CD8-positive, alpha-beta memory T cell (primary cell): ENCODE measurements at regions not wholly inside any gene's neighbourhood (a gene's known extent, or its start where the extent isn't known, plus 50 kb on each side); places are given as distances from the start of the nearest gene placed in this dataset.

Source experiments
- CTCF ChIA-PET: fragments of 350-600 bp; sonication (Branson Sonifier 250); formaldehyde crosslinking; loops from one replicate; lab custom pipeline; 2021; ENCODE audit warnings: antibody characterized with exemption; lab: Charles Lee
- POLR2A ChIA-PET: fragments of 350-600 bp; sonication (Branson Sonifier 250); formaldehyde crosslinking; loops from one replicate; lab custom pipeline; 2021; ENCODE audit warnings: antibody characterized with exemption; lab: Charles Lee
- DNase-seq, 5 donors: peaks; one replicate each; pipeline versions ENCODE4 v3.0.0 to v3.0.0-alpha.2; 2020 to 2022; ENCODE audit warnings: mixed read lengths in 1 of 5
- H3K27ac ChIP-seq: one replicate; pipeline ENCODE4 v1.7.0; 2013; ENCODE audit warnings: low read depth, mild to moderate bottlenecking, low read length, moderate library complexity
- H3K27me3 ChIP-seq: 2 replicates; pipeline ENCODE4 v1.7.0; 2013; ENCODE audit warnings: low read length, mild to moderate bottlenecking; ENCODE audit not compliant: insufficient read depth, poor library complexity, severe bottlenecking
- H3K36me3 ChIP-seq: 2 replicates; pipeline ENCODE4 v1.7.0; 2013; ENCODE audit warnings: mild to moderate bottlenecking, low read length, moderate library complexity; ENCODE audit not compliant: insufficient read depth
- H3K4me1 ChIP-seq: 2 replicates; pipeline ENCODE4 v1.7.0; 2013; ENCODE audit warnings: mild to moderate bottlenecking, low read length, moderate library complexity; ENCODE audit not compliant: insufficient read depth
- H3K4me3 ChIP-seq: 2 replicates; pipeline ENCODE4 v1.7.0; 2013; ENCODE audit warnings: mild to moderate bottlenecking, low read length
- H3K9me3 ChIP-seq: 2 replicates; pipeline ENCODE4 v1.7.0; 2013; ENCODE audit warnings: mild to moderate bottlenecking, low read length
- H3K27ac Mint-ChIP-seq, 8 donors: one replicate each; pipeline ENCODE4 v1.8.0; 2020 to 2021; ENCODE audit warnings: mixed read lengths in 8 of 8, mild to moderate bottlenecking in 6 of 8, inconsistent platforms in 3 of 8, moderate library complexity in 3 of 8
- H3K27me3 Mint-ChIP-seq, 2 donors: one replicate each; pipeline ENCODE4 v1.8.0; 2020 to 2021; ENCODE audit warnings: mixed read lengths in 2 of 2, mild to moderate bottlenecking in 1 of 2, moderate library complexity in 1 of 2
- H3K36me3 Mint-ChIP-seq, 3 donors: one replicate each; pipeline ENCODE4 v1.8.0; 2020 to 2021; ENCODE audit warnings: mixed read lengths in 3 of 3, inconsistent platforms in 1 of 3, mild to moderate bottlenecking in 1 of 3
- H3K4me1 Mint-ChIP-seq, 3 donors: one replicate each; pipeline ENCODE4 v1.8.0; 2020 to 2021; ENCODE audit warnings: mixed read lengths in 3 of 3, inconsistent platforms in 1 of 3, mild to moderate bottlenecking in 1 of 3
- H3K4me3 Mint-ChIP-seq, 7 donors: one replicate each; pipeline ENCODE4 v1.8.0; 2020 to 2021; ENCODE audit warnings: mixed read lengths in 7 of 7, mild to moderate bottlenecking in 6 of 7, moderate library complexity in 4 of 7, inconsistent platforms in 2 of 7
- H3K9me3 Mint-ChIP-seq, 5 donors: one replicate each; pipeline ENCODE4 v1.8.0; 2020 to 2022; ENCODE audit warnings: mixed read lengths in 5 of 5, mild to moderate bottlenecking in 3 of 5, moderate library complexity in 2 of 5, inconsistent platforms in 1 of 5

GRCh38 chr9:91492237-91492636 is 68.6 kb upstream of the NFIL3 start:
- CTCF ChIA-PET: no interaction called here
- no peaks in the 10 kb centered on the region for H3K4me1 Mint-ChIP-seq
- Histone ChIP-seq H3K4me1 (no peaks in the 10 kb centered on the region), H3K9me3 (no peaks in the 10 kb centered on the region), H3K36me3 (no peaks in the 10 kb centered on the region), H3K27ac (no peak overlapping the region), H3K4me3 (no peak overlapping the region), H3K27me3 (no peaks in the 10 kb centered on the region)
- H3K36me3 Mint-ChIP-seq: no peaks in the 10 kb centered on the region
- H3K27me3 Mint-ChIP-seq: peaks cover 8 to 25% of the 10 kb centered on the region in 2 donors
- DNase-seq: no peak
- H3K9me3 Mint-ChIP-seq: peaks cover 0 to 6% (median 0%) of the 10 kb centered on the region in 5 donors
- POLR2A ChIA-PET: no interaction called here
- H3K4me3 Mint-ChIP-seq: no peak overlapping the region
- no peak overlapping the region for H3K27ac Mint-ChIP-seq

DNA sequence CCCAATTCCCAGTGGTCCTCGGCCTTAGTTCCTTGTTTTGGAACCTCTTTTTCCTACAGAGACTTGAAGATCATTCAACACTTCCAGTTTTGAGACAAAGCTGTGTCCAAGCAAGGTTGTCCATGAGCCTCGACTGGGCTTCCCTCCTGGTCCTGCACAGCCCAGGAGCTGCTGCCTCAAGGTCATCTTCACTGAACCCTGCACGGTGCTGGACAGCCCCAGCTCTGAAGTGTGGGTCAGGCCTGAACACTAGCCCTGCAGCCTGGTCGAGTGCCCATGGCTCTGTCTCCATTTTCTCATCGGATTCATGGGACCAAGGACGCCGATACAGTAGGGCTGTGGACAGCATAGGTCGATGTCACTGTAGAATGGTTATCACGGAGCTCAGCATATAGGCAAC is 68.0 kb upstream of the NFIL3 start:
- CTCF ChIA-PET: no interaction called here

GRCh38 chr9:91489361-91489899 is 65.8 kb upstream of the NFIL3 start:
- Histone ChIP-seq H3K4me1 (no peaks in the 10 kb centered on the region), H3K4me3 (no peak overlapping the region), H3K27me3 (no peaks in the 10 kb centered on the region), H3K9me3 (no peaks in the 10 kb centered on the region), H3K36me3 (no peaks in the 10 kb centered on the region), H3K27ac (no peak overlapping the region)
- POLR2A ChIA-PET: no interaction called here
- peaks cover 0 to 3% (median 0%) of the 10 kb centered on the region in 5 donors for H3K9me3 Mint-ChIP-seq
- CTCF ChIA-PET: no interaction called here
- no peak for DNase-seq
- peaks cover 8 to 26% of the 10 kb centered on the region in 2 donors for H3K27me3 Mint-ChIP-seq
- H3K4me1 Mint-ChIP-seq: no peaks in the 10 kb centered on the region
- no peak overlapping the region for H3K27ac Mint-ChIP-seq
- no peak overlapping the region for H3K4me3 Mint-ChIP-seq
- no peaks in the 10 kb centered on the region for H3K36me3 Mint-ChIP-seq

More for the DNA sequence above, 68.0 kb upstream of the NFIL3 start:
- no peaks in the 10 kb centered on the region for H3K36me3 Mint-ChIP-seq
- Histone ChIP-seq H3K27me3 (no peaks in the 10 kb centered on the region), H3K4me3 (no peak overlapping the region), H3K36me3 (no peaks in the 10 kb centered on the region), H3K9me3 (no peaks in the 10 kb centered on the region), H3K4me1 (no peaks in the 10 kb centered on the region), H3K27ac (no peak overlapping the region)
- POLR2A ChIA-PET: no interaction called here
- H3K27ac Mint-ChIP-seq: no peak overlapping the region
- no peak overlapping the region for H3K4me3 Mint-ChIP-seq
- peaks cover 0 to 6% (median 0%) of the 10 kb centered on the region in 5 donors for H3K9me3 Mint-ChIP-seq
- H3K4me1 Mint-ChIP-seq: no peaks in the 10 kb centered on the region
- no peak for DNase-seq
- H3K27me3 Mint-ChIP-seq: peaks cover 8 to 25% of the 10 kb centered on the region in 2 donors

DNA sequence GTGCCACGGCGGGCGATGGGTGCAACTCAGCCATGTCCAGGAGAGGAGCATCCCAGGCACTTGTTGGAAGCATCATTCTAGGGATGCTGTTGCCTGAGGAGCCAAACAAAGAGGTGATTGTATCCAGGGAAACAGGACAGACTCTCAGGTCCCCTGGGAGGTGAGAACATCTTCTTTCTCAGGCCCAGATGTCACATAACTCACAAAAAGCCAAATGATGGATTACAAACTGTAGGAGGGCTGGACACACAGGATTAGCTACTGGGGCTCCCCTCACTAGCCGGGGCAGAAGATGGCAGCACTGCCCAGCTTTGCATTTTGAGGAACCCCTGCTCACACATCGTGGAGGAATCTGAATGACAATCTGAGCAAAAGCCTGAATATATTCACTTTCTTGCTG is 64.7 kb upstream of the NFIL3 start:
- Histone ChIP-seq H3K9me3 (no peaks in the 10 kb centered on the region), H3K36me3 (no peaks in the 10 kb centered on the region), H3K4me3 (no peak overlapping the region), H3K27ac (no peak overlapping the region), H3K4me1 (no peaks in the 10 kb centered on the region), H3K27me3 (no peaks in the 10 kb centered on the region)
- Mint-ChIP-seq H3K27me3 (peaks cover 8 to 27% of the 10 kb centered on the region in 2 donors), H3K9me3 (peaks cover 0 to 1% (median 0%) of the 10 kb centered on the region in 5 donors), H3K4me1 (no peaks in the 10 kb centered on the region), H3K36me3 (no peaks in the 10 kb centered on the region), H3K27ac (no peak overlapping the region), H3K4me3 (no peak overlapping the region)
- POLR2A ChIA-PET: no interaction called here
- CTCF ChIA-PET: interaction anchor here (1.2 kb wide), 1 partner anchor 12 kb away, joined by 3 read pairs; no protein-coding TSS in a partner anchor
- no peak for DNase-seq

DNA sequence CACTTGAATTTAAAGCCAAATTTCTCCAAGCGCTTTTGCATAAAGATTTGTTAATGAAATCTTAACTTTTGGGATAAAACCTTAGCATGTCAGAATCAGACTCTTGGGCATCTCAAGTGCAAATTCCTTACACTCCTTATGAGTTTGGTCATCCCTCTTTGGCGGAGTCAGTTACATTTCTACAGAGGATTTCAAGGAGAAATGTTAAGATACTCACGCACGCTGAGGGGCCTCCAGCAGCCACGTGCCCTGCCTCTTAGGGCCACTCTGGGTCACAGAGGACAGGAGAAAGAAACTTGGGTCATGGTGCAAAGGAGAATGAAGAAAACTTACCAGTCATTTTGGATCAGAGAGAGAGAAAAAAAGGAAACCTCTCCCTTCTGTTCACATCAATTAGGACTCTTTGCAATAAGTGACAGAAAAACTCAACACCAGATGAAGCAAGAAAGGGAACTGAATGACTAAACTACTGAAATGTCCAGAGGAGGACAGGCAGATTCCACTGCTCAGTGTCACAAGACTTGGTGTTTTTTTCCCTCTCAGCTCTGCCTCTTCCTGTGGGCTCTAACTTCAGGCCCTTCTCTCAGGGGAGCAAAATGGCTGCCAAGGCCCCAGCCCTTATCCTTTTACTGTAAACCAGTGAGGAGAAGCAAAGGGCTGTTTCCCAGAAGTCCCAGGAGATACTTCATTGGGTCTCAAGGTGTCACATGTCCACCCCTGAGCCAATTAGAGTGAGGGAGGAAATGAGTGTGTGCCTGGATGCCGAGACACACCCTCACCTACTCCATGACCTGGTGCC is 63.3 kb upstream of the NFIL3 start:
- Histone ChIP-seq H3K27ac (no peak overlapping the region), H3K36me3 (no peaks in the 10 kb centered on the region), H3K27me3 (no peaks in the 10 kb centered on the region), H3K4me3 (no peak overlapping the region), H3K4me1 (no peaks in the 10 kb centered on the region), H3K9me3 (no peaks in the 10 kb centered on the region)
- Mint-ChIP-seq H3K27me3 (peaks cover 5 to 27% of the 10 kb centered on the region in 2 donors), H3K4me3 (no peak overlapping the region), H3K27ac (no peak overlapping the region), H3K36me3 (no peaks in the 10 kb centered on the region), H3K4me1 (no peaks in the 10 kb centered on the region), H3K9me3 (peaks cover 0 to 1% (median 0%) of the 10 kb centered on the region in 5 donors)
- DNase-seq: no peak
- CTCF ChIA-PET: no interaction called here
- POLR2A ChIA-PET: no interaction called here

DNA sequence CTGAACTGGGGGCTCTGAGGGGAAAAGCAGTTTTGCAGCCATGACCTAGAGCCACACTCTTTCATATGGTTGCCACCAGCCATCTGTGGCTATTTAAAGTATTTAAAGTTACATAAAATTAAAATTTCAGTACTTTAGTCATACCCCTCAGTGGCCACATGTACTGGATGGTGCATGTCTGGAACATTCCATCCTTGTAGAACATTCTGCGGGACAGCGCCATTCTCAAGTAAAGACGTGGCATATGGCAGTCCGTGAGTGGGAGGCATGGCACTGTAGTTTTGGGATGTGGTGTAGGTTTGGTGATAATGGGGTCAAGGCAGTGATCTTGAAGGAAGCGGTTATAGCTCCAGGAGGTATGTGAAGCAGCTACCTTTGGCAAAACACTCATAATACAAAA is 61.4 kb upstream of the NFIL3 start:
- POLR2A ChIA-PET: no interaction called here
- Mint-ChIP-seq H3K36me3 (no peaks in the 10 kb centered on the region), H3K9me3 (peaks cover 0 to 1% (median 0%) of the 10 kb centered on the region in 5 donors)

DNA sequence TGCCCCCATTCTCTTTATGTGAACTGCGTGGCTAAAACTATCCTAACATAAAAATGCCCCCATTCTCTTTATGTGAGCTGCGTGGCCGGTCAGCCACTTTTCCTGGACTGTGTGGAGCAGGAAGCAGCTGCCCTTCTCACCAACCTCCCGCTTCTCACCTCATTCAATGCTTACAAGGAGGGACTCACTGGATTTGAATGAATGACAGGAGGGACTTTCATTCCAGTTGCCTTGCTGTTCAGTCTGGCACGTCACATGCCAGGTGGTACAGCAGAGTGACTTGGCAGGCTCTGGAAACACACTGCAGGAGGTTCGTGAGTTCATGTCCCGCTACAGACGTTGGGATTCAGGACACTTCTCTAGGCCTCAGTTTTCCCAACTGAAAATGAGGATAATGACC is 60.2 kb upstream of the NFIL3 start:
- Histone ChIP-seq H3K36me3 (no peaks in the 10 kb centered on the region), H3K4me1 (no peaks in the 10 kb centered on the region), H3K27me3 (no peaks in the 10 kb centered on the region), H3K4me3 (no peak overlapping the region), H3K27ac (no peak overlapping the region), H3K9me3 (no peaks in the 10 kb centered on the region)
- H3K4me3 Mint-ChIP-seq: no peak overlapping the region
- H3K4me1 Mint-ChIP-seq: no peaks in the 10 kb centered on the region
- ChIA-PET CTCF (no interaction called here), POLR2A (no interaction called here)
- H3K36me3 Mint-ChIP-seq: no peaks in the 10 kb centered on the region
- peaks cover 0 to 1% (median 0%) of the 10 kb centered on the region in 5 donors for H3K9me3 Mint-ChIP-seq
- no peak for DNase-seq
- H3K27me3 Mint-ChIP-seq: peaks cover 5 to 31% of the 10 kb centered on the region in 2 donors
- no peak overlapping the region for H3K27ac Mint-ChIP-seq

More for the DNA sequence above, 61.4 kb upstream of the NFIL3 start:
- H3K9me3 ChIP-seq: no peaks in the 10 kb centered on the region
- no peaks in the 10 kb centered on the region for H3K4me1 Mint-ChIP-seq
- no peak overlapping the region for H3K27ac Mint-ChIP-seq
- H3K27me3 ChIP-seq: no peaks in the 10 kb centered on the region
- no peak for DNase-seq
- H3K4me3 ChIP-seq: no peak overlapping the region
- no peaks in the 10 kb centered on the region for H3K4me1 ChIP-seq
- no peak overlapping the region for H3K27ac ChIP-seq
- no peaks in the 10 kb centered on the region for H3K36me3 ChIP-seq
- H3K27me3 Mint-ChIP-seq: peaks cover 3 to 29% of the 10 kb centered on the region in 2 donors
- no peak overlapping the region for H3K4me3 Mint-ChIP-seq
- CTCF ChIA-PET: no interaction called here

DNA sequence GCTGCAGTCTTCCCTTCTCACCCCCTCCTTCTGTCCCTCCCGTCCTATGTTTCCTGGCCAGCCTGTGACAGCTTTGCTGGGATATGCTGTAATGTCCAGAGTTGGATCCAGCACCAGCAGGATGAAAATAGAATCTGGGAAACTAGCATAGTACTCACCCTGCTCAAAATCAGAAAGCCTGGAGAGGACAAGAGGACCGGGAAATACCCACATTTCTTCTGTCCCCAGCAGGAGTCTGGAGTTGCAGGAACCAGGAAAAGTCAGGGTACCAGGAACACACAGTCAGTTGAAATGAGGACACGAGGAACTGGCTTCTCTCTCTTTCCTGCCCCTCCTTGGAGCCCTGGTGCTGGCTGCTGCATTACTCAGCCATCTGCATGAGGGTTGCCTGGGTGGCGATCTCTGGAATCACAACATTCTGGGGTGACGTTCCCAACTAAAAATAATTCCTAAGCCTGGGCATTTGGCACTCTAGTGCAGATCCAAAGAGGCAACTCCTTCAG is 59.6 kb upstream of the NFIL3 start:
- H3K36me3 Mint-ChIP-seq: no peaks in the 10 kb centered on the region
- H3K4me1 ChIP-seq: no peaks in the 10 kb centered on the region
- H3K4me1 Mint-ChIP-seq: no peaks in the 10 kb centered on the region
- no peak overlapping the region for H3K27ac ChIP-seq
- no peaks in the 10 kb centered on the region for H3K9me3 ChIP-seq
- CTCF ChIA-PET: no interaction called here
- no peak overlapping the region for H3K27ac Mint-ChIP-seq
- no peak for DNase-seq
- H3K4me3 ChIP-seq: no peak overlapping the region
- peaks cover 0 to 1% (median 0%) of the 10 kb centered on the region in 5 donors for H3K9me3 Mint-ChIP-seq
- peaks cover 5 to 37% of the 10 kb centered on the region in 2 donors for H3K27me3 Mint-ChIP-seq
- POLR2A ChIA-PET: no interaction called here
- no peak overlapping the region for H3K4me3 Mint-ChIP-seq
- H3K27me3 ChIP-seq: no peaks in the 10 kb centered on the region
- H3K36me3 ChIP-seq: no peaks in the 10 kb centered on the region
